SK-MEL-5 (cell line): ENCODE measurements at regions not wholly inside any gene's neighbourhood (a gene's known extent, or its start where the extent isn't known, plus 50 kb on each side); places are given as distances from the start of the nearest gene placed in this dataset.

Source experiments
- DNase-seq: peaks from one replicate; pipeline ENCODE4 v3.0.0-alpha.2; 2016; ENCODE audit warnings: low read depth, low spot score
- in situ Hi-C: cut with HindIII; loops from 2 replicates; pipeline ENCODE4 v1.10.0; 2016; ENCODE audit warnings: low sequenced_read_pairs, high pct_unique_total_duplicates, low pct_unique_long_range_greater_than_20kb

- in situ Hi-C loops, result no loop called here
- no peak for DNase-seq
These were observed 322.5 kb upstream of the ZNF507 start for GRCh38 chr19:32022731-32023563.

GRCh38 chr19:32023564-32023832 is 321.9 kb upstream of the ZNF507 start:
- no peak for DNase-seq
- in situ Hi-C loops, result no loop called here

DNA sequence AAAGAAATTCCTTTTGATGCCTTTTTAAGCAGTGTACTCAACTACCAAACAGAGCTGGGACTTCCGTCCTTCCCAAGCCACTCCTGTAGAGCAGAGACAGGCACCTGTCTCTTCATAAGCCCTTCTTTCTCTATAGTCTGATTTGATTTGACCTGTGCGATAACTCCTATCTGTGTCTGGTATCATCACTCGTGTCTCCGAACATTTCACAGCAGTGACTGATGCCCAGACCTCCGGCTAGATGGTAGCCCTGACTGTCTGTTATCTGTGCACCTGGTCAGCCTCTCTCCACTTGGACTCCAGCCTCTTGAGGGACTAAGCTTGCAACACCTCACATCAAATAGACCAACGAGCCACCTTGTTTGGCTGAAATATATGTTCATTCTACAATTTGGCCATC is 316.2 kb upstream of the ZNF507 start:
- no peak for DNase-seq
- in situ Hi-C loops, result no loop called here

DNA sequence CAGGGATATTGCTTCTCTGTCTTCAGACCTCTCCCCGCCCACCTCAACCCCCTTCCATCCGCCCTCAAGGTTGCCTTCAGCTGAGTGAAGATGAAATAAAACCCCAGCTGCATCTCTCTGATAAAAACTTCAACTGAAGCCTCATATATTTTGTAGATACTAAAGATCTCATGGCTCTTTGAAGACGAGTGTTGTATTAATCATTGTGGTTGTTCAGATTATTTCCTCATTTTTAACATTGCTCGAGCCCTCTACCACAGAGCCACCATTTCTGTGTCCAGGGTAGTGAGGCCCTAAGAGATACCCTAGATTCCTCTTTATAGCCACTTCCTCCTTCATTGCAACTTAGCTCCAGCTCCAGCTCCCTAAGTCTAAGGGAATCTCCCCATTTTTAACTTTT is 312.8 kb upstream of the ZNF507 start:
- no peak for DNase-seq
- in situ Hi-C loops, result no loop called here

DNA sequence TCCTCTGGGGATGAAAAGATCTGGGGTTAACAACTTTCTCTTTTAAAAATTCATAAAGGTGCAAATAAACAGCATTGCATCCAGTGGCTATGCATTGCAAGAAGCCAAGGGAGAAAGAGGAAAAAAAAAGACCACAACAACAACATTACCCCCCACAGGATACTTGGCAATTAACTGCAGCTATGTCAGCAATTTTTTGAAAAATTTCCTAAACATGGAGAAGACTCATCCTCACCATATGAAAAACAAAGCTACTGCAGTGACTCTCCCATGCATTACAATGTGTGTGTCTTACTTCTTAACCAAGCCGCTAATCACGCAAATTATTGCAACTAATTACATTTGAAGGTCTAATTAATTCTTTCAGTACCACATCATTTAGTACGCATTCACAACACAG is 309.8 kb upstream of the ZNF507 start:
- in situ Hi-C loops, result no loop called here
- DNase-seq, result no peak

- no peak for DNase-seq
- in situ Hi-C loops, result no loop called here
These were observed 307.1 kb upstream of the ZNF507 start for GRCh38 chr19:32038021-32038920.

DNA sequence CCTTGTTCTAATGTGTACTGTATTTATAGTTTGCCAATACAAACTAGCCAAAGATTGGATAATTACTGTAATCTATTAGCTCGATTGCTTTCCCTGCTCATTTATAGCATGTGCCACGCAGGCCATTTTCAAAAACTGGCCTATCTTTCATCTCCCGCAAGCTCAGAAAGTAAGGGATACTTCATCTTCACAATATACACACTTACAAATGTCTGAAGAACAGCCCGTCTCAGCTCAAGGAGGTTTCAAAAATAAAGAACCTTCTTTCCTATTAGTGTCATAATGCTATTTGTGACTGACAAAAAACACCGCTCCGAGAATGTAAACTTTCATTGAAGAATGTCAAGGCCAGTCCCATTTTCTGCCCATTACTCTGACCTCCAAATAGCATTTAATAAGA is 306.4 kb upstream of the ZNF507 start:
- no peak for DNase-seq
- in situ Hi-C loops, result no loop called here

- in situ Hi-C loops, result no loop called here
- no peak for DNase-seq
These were observed 306.0 kb upstream of the ZNF507 start for GRCh38 chr19:32039440-32039839.

GRCh38 chr19:32040236-32040635 is 305.2 kb upstream of the ZNF507 start:
- no peak for DNase-seq
- in situ Hi-C loops, result no loop called here

- in situ Hi-C loops, result no loop called here
These were observed 303.6 kb upstream of the ZNF507 start for GRCh38 chr19:32041681-32042292.

GRCh38 chr19:32047788-32048187 is 297.6 kb upstream of the ZNF507 start:
- no peak for DNase-seq
- in situ Hi-C loops, result no loop called here

More at GRCh38 chr19:32041681-32042292, 303.6 kb upstream of the ZNF507 start:
- peak; percentile 62 for DNase-seq

DNA sequence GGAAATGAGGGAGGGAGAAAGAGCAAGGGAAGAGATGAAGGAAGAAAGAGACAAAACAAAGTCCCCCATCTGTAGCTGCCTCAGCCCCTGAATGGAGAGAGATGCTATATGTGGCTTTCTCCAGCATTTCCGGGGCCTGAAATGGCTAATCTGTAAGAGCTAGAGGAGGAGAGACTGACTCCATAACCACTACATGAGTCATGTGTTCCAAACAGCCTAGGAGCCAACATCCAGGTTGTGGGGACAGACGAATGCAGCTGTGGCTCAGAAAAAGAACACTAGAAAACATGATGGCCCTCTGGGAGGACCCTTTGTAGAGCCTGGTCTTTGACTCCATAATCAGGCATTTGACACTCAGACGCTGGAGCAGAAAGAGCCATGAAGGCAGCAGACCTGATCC is 292.0 kb upstream of the ZNF507 start:
- in situ Hi-C loops, result no loop called here
- no peak for DNase-seq

GRCh38 chr19:32053861-32054260 is 291.5 kb upstream of the ZNF507 start:
- DNase-seq, result no peak
- in situ Hi-C loops, result no loop called here

DNA sequence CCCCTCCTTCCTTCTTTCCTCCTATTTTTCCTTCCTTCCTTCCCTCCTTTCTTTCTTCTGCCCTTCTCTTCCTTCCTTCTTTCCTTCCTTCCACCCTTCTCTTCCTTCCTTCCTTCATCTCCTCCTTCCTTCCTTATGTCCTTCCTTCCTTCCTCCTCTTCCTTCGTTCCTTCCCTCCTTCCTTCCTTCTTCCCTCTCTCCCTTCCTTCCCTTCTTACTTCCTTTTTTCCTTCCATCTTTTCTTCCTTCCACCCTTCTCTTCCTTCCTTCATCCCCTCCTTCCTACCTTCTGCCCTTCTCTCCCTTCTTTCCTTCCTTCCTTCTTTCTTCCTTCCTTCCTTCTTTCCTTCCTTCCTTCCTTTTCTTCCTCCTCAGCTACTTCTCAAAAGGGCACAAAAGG is 287.3 kb upstream of the ZNF507 start:
- no peak for DNase-seq
- in situ Hi-C loops, result no loop called here

- DNase-seq, result no peak
- in situ Hi-C loops, result no loop called here
These were observed 284.1 kb upstream of the ZNF507 start for GRCh38 chr19:32061315-32061714.

GRCh38 chr19:32063601-32064000 is 281.8 kb upstream of the ZNF507 start:
- in situ Hi-C loops, result no loop called here
- DNase-seq, result no peak

DNA sequence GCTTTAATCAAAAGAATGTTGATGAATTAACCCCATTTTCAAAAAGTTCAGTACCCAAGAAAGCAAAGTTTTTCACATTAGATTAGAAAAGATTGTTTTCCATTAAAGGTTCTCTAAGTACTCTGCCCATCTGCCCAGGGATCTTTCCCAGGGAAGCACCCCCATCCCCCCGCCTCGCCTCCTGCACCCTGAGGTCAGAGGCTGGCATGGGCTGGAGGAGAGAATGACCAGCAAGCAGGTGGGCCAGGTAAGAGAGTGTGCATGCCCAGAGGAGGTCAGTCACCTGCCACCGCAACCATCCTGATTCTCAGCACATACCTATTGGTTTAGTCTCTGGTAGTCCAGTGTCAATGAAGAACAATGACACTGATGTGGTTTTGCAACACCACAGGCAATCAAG is 279.4 kb upstream of the ZNF507 start:
- DNase-seq, result no peak
- in situ Hi-C loops, result no loop called here

GRCh38 chr19:32067685-32068084 is 277.7 kb upstream of the ZNF507 start:
- in situ Hi-C loops, result no loop called here
- DNase-seq, result peak; percentile 9

GRCh38 chr19:32068793-32069192 is 276.6 kb upstream of the ZNF507 start:
- in situ Hi-C loops, result no loop called here
- no peak for DNase-seq
